SK-N-SH treated with all-trans-retinoic acid at 6 μM for 48 hours (cell line): ENCODE measurements at regions not wholly inside any gene's neighbourhood (a gene's known extent, or its start where the extent isn't known, plus 50 kb on each side); places are given as distances from the start of the nearest gene placed in this dataset.

Experiments
- ATAC-seq: fragments of 200-7000 bp; cut with Tn5 transposase; 3 replicates; pipeline ENCODE4 v1.9.1; 2020; ENCODE audit warnings: mild to moderate bottlenecking, moderate library complexity
- ARNTL ChIP-seq: fragments of 450-650 bp; formaldehyde crosslinking; IDR thresholded peaks from 2 replicates; pipeline ENCODE4 v1.5.0; 2020; ENCODE audit warnings: low read depth, mild to moderate bottlenecking, moderate library complexity, borderline replicate concordance
- BACH2 ChIP-seq: fragments of 250-450 bp; sonication (Bioruptor Pico); IDR thresholded peaks from 2 replicates; pipeline ENCODE4 v1.9.0; 2021; ENCODE audit warnings: mild to moderate bottlenecking, borderline replicate concordance
- CREB5 ChIP-seq: fragments of 250-450 bp; sonication (Bioruptor Pico); IDR thresholded peaks from 2 replicates; pipeline ENCODE4 v1.5.1; 2020; ENCODE audit warnings: low read depth, mild to moderate bottlenecking, moderate library complexity
- CSRNP3 ChIP-seq: fragments of 250-450 bp; sonication (Bioruptor Pico); IDR thresholded peaks from 2 replicates; pipeline ENCODE4 v1.5.1; 2021; ENCODE audit warnings: mild to moderate bottlenecking, moderate library complexity
- ESRRG ChIP-seq: fragments of 250-450 bp; sonication (Bioruptor Pico); IDR thresholded peaks from 2 replicates; pipeline ENCODE4 v1.6.1; 2021; ENCODE audit warnings: mild to moderate bottlenecking
- GLIS3 ChIP-seq: fragments of 250-450 bp; sonication (Bioruptor Pico); IDR thresholded peaks from 2 replicates; pipeline ENCODE4 v1.5.0; 2020; ENCODE audit warnings: mild to moderate bottlenecking, moderate library complexity
- ISL1 ChIP-seq: fragments of 250-450 bp; sonication (Bioruptor Pico); IDR thresholded peaks from 2 replicates; pipeline ENCODE4 v2.1.2; 2022; ENCODE audit warnings: mild to moderate bottlenecking, moderate library complexity
- OSR1 ChIP-seq: fragments of 250-450 bp; sonication (Bioruptor Pico); IDR thresholded peaks from 2 replicates; pipeline ENCODE4 v1.8.0; 2022; ENCODE audit warnings: moderate library complexity, mild to moderate bottlenecking, inconsistent platforms
- PATZ1 ChIP-seq: fragments of 250-450 bp; sonication (Bioruptor Pico); IDR thresholded peaks from 2 replicates; pipeline ENCODE4 v1.8.0; 2020; ENCODE audit warnings: mild to moderate bottlenecking, moderate library complexity, borderline replicate concordance
- POU6F1 ChIP-seq: fragments of 250-450 bp; sonication (Bioruptor Pico); IDR thresholded peaks from 2 replicates; pipeline ENCODE4 v1.8.0; 2021; ENCODE audit warnings: low read depth, mild to moderate bottlenecking, moderate library complexity, borderline replicate concordance
- PPARA ChIP-seq: fragments of 250-450 bp; sonication (Bioruptor Pico); IDR thresholded peaks from 2 replicates; pipeline ENCODE4 v1.5.0; 2020; ENCODE audit warnings: mild to moderate bottlenecking, borderline replicate concordance
- RARB ChIP-seq: fragments of 250-450 bp; sonication (Bioruptor Pico); IDR thresholded peaks from 2 replicates; pipeline ENCODE4 v1.8.0; 2021; ENCODE audit warnings: mild to moderate bottlenecking, moderate library complexity
- SNAI2 ChIP-seq: fragments of 250-450 bp; sonication (Bioruptor Pico); IDR thresholded peaks from 2 replicates; pipeline ENCODE4 v1.5.0; 2020; ENCODE audit warnings: mild to moderate bottlenecking, moderate library complexity
- TCF4 ChIP-seq: fragments of 250-450 bp; sonication (Bioruptor Pico); IDR thresholded peaks from 2 replicates; pipeline ENCODE4 v1.8.0; 2021; ENCODE audit warnings: mild to moderate bottlenecking, moderate library complexity, borderline replicate concordance
- TOX ChIP-seq: fragments of 250-450 bp; sonication (Bioruptor Pico); IDR thresholded peaks from 2 replicates; pipeline ENCODE4 v1.8.0; 2021; ENCODE audit warnings: mild to moderate bottlenecking, moderate library complexity, borderline replicate concordance
- TSHZ2 ChIP-seq: fragments of 250-450 bp; sonication (Bioruptor Pico); IDR thresholded peaks from 2 replicates; pipeline ENCODE4 v1.5.0; 2020; ENCODE audit warnings: mild to moderate bottlenecking, moderate library complexity
- ZC3H10 ChIP-seq: fragments of 250-450 bp; sonication (Bioruptor Pico); IDR thresholded peaks from 2 replicates; pipeline ENCODE4 v1.5.1; 2021; ENCODE audit warnings: mild to moderate bottlenecking, moderate library complexity
- ZFP3 ChIP-seq: fragments of 250-450 bp; sonication (Bioruptor Pico); IDR thresholded peaks from 2 replicates; pipeline ENCODE4 v1.5.0; 2020; ENCODE audit warnings: mild to moderate bottlenecking, moderate library complexity
- ZFP30 ChIP-seq: fragments of 450-650 bp; formaldehyde crosslinking; IDR thresholded peaks from 2 replicates; pipeline ENCODE4 v1.5.0; 2022; ENCODE audit warnings: mild to moderate bottlenecking, moderate library complexity
- ZNF565 ChIP-seq: fragments of 450-650 bp; formaldehyde crosslinking; conservative IDR thresholded peaks from 2 replicates; pipeline ENCODE4 v1.5.0; 2020; ENCODE audit warnings: low read depth, mild to moderate bottlenecking, moderate library complexity
- ZNF70 ChIP-seq: fragments of 450-650 bp; formaldehyde crosslinking; IDR thresholded peaks from 2 replicates; pipeline ENCODE4 v1.5.0; 2020; ENCODE audit warnings: mild to moderate bottlenecking, moderate library complexity
- ZNF8 ChIP-seq: fragments of 450-650 bp; formaldehyde crosslinking; IDR thresholded peaks from 2 replicates; pipeline ENCODE4 v1.5.0; 2020; ENCODE audit warnings: mild to moderate bottlenecking, moderate library complexity

GRCh38 chr4:176843710-176844109 lies 51.0 kb upstream of the VEGFC start:
- TF ChIP-seq ZFP3 (no peak), TCF4 (CRISPR knock-in tag) (no peak), SNAI2 (no peak), CREB5 (no peak)
- ATAC-seq: no peak

GRCh38 chr4:176844448-176844847 lies 51.7 kb upstream of the VEGFC start:
- ATAC-seq: no peak
- TF ChIP-seq ISL1 (CRISPR knock-in tag) (no peak), RARB (CRISPR knock-in tag) (no peak), OSR1 (CRISPR knock-in tag) (no peak)

GRCh38 chr4:176845636-176846035 lies 52.9 kb upstream of the VEGFC start:
- no peak for ATAC-seq
- TF ChIP-seq POU6F1 (CRISPR knock-in tag): no peak
- TF ChIP-seq ARNTL: no peak
- TF ChIP-seq ZFP3: no peak
- TF ChIP-seq RARB (CRISPR knock-in tag): no peak
- no peak for TF ChIP-seq ESRRG (CRISPR knock-in tag)
- TF ChIP-seq TOX: no peak
- TF ChIP-seq CSRNP3: no peak
- no peak for TF ChIP-seq ZC3H10 (CRISPR knock-in tag)
- TF ChIP-seq PATZ1: no peak
- TF ChIP-seq PPARA: no peak
- TF ChIP-seq BACH2 (CRISPR knock-in tag): no peak
- TF ChIP-seq ZNF70: no peak
- TF ChIP-seq SNAI2: no peak
- no peak for TF ChIP-seq GLIS3
- TF ChIP-seq TCF4 (CRISPR knock-in tag): no peak
- no peak for TF ChIP-seq ZNF565
- no peak for TF ChIP-seq ZFP30 (CRISPR knock-in tag)
- no peak for TF ChIP-seq ZNF8 (CRISPR knock-in tag)
- no peak for TF ChIP-seq TSHZ2 (CRISPR knock-in tag)
- TF ChIP-seq ISL1 (CRISPR knock-in tag): no peak

GRCh38 chr4:176849076-176849475 lies 56.4 kb upstream of the VEGFC start:
- no peak for ATAC-seq
- TF ChIP-seq ISL1 (CRISPR knock-in tag) (no peak), ZNF8 (CRISPR knock-in tag) (no peak), TCF4 (CRISPR knock-in tag) (no peak), SNAI2 (no peak), CREB5 (no peak), ESRRG (CRISPR knock-in tag) (no peak), ARNTL (no peak), BACH2 (CRISPR knock-in tag) (no peak), ZFP30 (CRISPR knock-in tag) (no peak), RARB (CRISPR knock-in tag) (no peak), GLIS3 (no peak), CSRNP3 (no peak), POU6F1 (CRISPR knock-in tag) (no peak), ZFP3 (no peak)
